Choroid plexus epithelial cell (primary cell): ENCODE measurements at regions not wholly inside any gene's neighbourhood (a gene's known extent, or its start where the extent isn't known, plus 50 kb on each side); places are given as distances from the start of the nearest gene placed in this dataset.
"Not testable (repeated sequence)": the region's sequence is repeated elsewhere in the genome, so short reads cannot be mapped to it uniquely, and the experiment has no call there.

Experiments
- DNase-seq: peaks from one replicate; pipeline ENCODE4 v3.0.0-alpha.2; 2010; ENCODE audit warnings: low read depth
- H3K4me3 ChIP-seq: 2 replicates; pipeline ENCODE4 v1.5.1; 2011; ENCODE audit warnings: low read depth, mild to moderate bottlenecking, control low read depth, low read length, moderate library complexity
- CTCF ChIP-seq: conservative IDR thresholded peaks from 2 replicates; pipeline ENCODE4 v1.5.1; 2011; ENCODE audit warnings: low read depth, mild to moderate bottlenecking, control low read depth, inconsistent platforms, low read length, moderate library complexity

DNA sequence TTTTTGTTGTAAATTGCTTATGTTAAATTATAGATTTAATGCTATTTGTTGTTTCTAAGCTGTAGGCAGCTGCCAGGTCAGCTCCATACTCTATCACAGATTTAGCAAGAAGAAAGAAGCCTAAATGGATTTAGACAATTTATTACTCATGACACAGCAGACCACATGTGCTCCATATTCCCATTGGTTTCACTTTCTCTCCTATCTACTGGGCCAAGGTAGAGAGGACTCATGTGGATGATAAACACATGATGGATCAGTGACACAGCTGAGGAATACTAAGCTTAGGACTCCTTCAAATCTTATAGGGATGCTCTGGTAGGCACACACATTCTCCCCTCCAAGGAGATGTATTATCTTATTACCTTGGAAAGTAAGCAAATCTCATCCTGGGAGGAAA is 553.0 kb upstream of the ADGRB3 start:
- DNase-seq = peak; percentile 9
- no peak overlapping the region for H3K4me3 ChIP-seq
- TF ChIP-seq CTCF = no peak

GRCh38 chr6:68080074-68080473 is 555.0 kb upstream of the ADGRB3 start:
- H3K4me3 ChIP-seq = no peak overlapping the region
- no peak for TF ChIP-seq CTCF
- DNase-seq = no peak

- TF ChIP-seq CTCF = no peak
- no peak overlapping the region for H3K4me3 ChIP-seq
- DNase-seq = no peak
Measured at GRCh38 chr6:68077661-68078060, 557.4 kb upstream of the ADGRB3 start.

DNA sequence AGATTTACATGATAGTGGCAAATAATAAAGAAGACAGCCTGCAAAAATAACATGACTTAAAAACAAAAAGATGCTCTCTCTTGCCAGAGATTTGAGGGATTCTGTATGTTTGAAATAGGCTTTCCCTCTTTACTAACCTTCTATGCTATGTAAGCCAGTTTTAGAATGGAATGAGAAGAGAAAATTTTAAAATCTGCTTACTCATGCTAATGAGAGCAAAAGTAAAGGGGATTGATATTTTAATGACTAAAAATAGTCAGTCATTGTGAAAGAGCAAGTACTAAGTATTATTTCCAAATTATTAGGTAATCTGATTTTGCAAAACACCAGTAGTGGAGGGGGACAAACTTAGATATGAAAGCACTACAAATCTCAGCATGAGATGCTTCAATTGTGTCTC is 563.3 kb upstream of the ADGRB3 start:
- peak; percentile 23 for DNase-seq
- TF ChIP-seq CTCF = no peak
- H3K4me3 ChIP-seq = no peak overlapping the region

DNA sequence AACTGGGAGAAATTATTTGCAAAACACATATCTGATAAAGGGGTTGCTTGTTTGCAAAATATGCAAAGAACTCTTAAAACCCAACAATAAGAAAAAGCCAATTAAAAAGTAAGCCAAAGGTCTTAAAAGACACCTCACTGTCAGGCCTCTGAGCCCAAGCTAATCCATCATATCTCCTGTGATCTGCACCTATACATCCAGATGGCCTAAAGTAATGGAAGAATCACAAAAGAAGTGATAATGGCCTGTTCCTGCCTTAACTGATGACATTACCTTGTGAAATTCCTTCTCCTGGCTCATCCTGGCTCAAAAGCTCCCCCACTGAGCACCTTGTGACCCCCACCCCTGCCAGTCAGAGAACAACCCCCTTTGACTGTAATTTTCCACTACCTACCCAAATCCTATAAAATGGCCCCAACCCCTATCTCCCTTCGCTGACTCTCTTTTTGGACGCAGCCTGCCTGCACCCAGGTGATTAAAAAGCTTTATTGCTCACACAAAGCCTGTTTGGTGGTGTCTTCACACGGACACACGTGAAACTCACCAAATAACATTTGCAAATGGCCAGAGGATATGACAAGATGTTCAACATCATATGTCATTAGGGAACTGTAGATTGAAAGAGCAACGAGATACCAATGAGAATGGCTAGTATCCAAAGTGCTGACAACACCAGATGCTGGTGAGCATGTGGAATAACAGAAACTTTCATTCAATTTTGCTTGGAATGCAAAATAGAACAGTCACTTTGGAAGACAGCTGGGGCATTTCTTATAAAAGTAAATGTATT is 565.0 kb upstream of the ADGRB3 start:
- no peak for DNase-seq
- TF ChIP-seq CTCF = no peak
- no peak overlapping the region for H3K4me3 ChIP-seq

GRCh38 chr6:68059899-68060298 is 575.2 kb upstream of the ADGRB3 start:
- no peak for TF ChIP-seq CTCF
- peak overlapping the region; percentile 46 for H3K4me3 ChIP-seq
- DNase-seq = peak; percentile 22

DNA sequence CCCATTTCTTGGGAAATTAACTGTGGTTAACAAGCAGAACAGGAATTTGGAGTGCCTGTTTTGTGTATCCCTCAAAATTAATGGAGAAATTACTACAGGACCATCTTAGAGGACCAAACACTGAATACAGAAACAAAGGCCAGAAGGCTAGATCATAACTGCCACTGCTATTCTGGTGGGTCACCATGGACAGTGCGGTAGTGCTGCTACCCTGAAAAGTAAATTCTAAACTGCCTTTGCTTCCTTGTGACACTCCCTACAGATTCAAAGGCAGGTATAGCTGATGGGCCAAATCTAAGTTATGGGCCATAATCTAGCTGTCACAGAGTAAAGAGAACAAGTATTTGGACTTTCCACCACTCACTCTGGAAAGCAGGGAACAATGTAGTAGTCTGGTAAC is 575.8 kb upstream of the ADGRB3 start:
- TF ChIP-seq CTCF = no peak
- no peak for DNase-seq
- H3K4me3 ChIP-seq = no peak overlapping the region

DNA sequence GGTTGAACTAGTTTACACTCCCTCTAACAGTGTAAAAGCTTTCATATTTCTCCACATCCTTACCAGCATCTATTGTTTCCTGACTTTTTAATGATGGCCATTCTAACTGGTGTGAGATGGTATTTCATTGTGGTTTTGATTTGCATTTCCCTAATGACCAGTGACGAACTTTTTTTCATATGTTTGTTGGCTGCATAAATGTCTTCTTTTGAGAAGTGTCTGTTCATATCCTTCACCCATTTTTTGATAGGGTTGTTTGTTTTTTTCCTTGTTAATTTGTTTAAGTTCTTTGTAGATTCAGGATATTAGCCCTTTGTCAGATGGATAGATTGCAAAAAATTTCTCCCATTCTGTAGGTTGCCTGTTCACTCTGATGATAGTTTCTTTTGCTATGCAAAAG is 578.5 kb upstream of the ADGRB3 start:
- H3K4me3 ChIP-seq, DNase-seq: not testable (repeated sequence)
